Chondrocyte (in vitro differentiated cells): ENCODE measurements at regions not wholly inside any gene's neighbourhood (a gene's known extent, or its start where the extent isn't known, plus 50 kb on each side); places are given as distances from the start of the nearest gene placed in this dataset.
"Not testable (repeated sequence)": the region's sequence is repeated elsewhere in the genome, so short reads cannot be mapped to it uniquely, and the experiment has no call there.

Source experiments
- DNase-seq: peaks from one replicate; pipeline ENCODE4 v3.0.0; 2021; ENCODE audit warnings: mixed read lengths, low spot score
- H3K27ac Mint-ChIP-seq: one replicate; pipeline ENCODE4 v1.8.0; 2021; ENCODE audit warnings: mild to moderate bottlenecking, moderate library complexity, mixed read lengths; ENCODE audit not compliant: unreplicated experiment
- H3K27me3 Mint-ChIP-seq: 2 replicates; pipeline ENCODE4 v1.8.0; 2021; ENCODE audit warnings: low read depth, mixed read lengths
- H3K36me3 Mint-ChIP-seq: 2 replicates; pipeline ENCODE4 v1.8.0; 2021; ENCODE audit warnings: low read depth, mixed read lengths
- H3K4me1 Mint-ChIP-seq: 2 replicates; pipeline ENCODE4 v1.8.0; 2021; ENCODE audit warnings: low read depth, mild to moderate bottlenecking, mixed read lengths
- H3K4me3 Mint-ChIP-seq: one replicate; pipeline ENCODE4 v1.8.0; 2021; ENCODE audit warnings: mild to moderate bottlenecking, moderate library complexity, mixed read lengths; ENCODE audit not compliant: unreplicated experiment
- H3K9me3 Mint-ChIP-seq: 2 replicates; pipeline ENCODE4 v1.8.0; 2021; ENCODE audit warnings: low read depth, mixed read lengths
- TF ChIP-seq, protein P1 (sequence below): fragments of 200-600 bp; sonication (generic); IDR thresholded peaks from 2 replicates; pipeline ENCODE4 v1.5.0; 2021; ENCODE audit warnings: antibody characterized with exemption, mild to moderate bottlenecking, moderate library complexity

GRCh38 chr3:160053048-160053391, 64.4 kb downstream of the IL12A start:
- DNase-seq, result no peak
- H3K4me1 Mint-ChIP-seq, result peaks cover 16% of the 10 kb centered on the region
- TF ChIP-seq, protein P1, sequence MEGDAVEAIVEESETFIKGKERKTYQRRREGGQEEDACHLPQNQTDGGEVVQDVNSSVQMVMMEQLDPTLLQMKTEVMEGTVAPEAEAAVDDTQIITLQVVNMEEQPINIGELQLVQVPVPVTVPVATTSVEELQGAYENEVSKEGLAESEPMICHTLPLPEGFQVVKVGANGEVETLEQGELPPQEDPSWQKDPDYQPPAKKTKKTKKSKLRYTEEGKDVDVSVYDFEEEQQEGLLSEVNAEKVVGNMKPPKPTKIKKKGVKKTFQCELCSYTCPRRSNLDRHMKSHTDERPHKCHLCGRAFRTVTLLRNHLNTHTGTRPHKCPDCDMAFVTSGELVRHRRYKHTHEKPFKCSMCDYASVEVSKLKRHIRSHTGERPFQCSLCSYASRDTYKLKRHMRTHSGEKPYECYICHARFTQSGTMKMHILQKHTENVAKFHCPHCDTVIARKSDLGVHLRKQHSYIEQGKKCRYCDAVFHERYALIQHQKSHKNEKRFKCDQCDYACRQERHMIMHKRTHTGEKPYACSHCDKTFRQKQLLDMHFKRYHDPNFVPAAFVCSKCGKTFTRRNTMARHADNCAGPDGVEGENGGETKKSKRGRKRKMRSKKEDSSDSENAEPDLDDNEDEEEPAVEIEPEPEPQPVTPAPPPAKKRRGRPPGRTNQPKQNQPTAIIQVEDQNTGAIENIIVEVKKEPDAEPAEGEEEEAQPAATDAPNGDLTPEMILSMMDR, result no peak
- no peak overlapping the region for H3K27ac Mint-ChIP-seq
- H3K9me3 Mint-ChIP-seq, result no peaks in the 10 kb centered on the region
- H3K4me3 Mint-ChIP-seq, result no peak overlapping the region
- H3K27me3 Mint-ChIP-seq, result no peaks in the 10 kb centered on the region
- no peaks in the 10 kb centered on the region for H3K36me3 Mint-ChIP-seq

DNA sequence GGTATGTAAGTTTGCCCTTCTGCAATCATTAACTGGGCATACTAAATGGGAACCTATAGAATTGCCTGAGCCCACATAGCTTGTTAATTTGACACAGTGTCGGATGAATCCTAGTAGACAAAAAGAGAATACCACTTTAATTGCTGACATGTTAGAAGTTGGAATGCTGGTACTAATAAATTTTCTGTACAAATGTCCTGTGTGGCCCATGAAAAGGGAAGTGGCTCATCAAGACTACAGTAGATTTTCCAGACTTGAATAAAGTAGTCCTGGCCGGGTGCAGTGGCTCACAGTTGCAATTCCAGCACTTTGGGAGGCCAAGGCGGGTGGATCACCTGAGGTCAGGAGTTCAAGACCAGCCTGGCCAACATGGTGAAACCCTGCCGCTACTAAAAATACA, 66.2 kb downstream of the IL12A start:
- not testable (repeated sequence) for H3K9me3 Mint-ChIP-seq, H3K27ac Mint-ChIP-seq, H3K4me3 Mint-ChIP-seq, DNase-seq, H3K27me3 Mint-ChIP-seq, H3K36me3 Mint-ChIP-seq, H3K4me1 Mint-ChIP-seq

GRCh38 chr3:160055659-160056058, 67.0 kb downstream of the IL12A start:
- no peak for DNase-seq
- H3K27me3 Mint-ChIP-seq, result no peaks in the 10 kb centered on the region
- no peak overlapping the region for H3K4me3 Mint-ChIP-seq
- TF ChIP-seq, protein P1, result no peak
- peaks cover 8% of the 10 kb centered on the region for H3K4me1 Mint-ChIP-seq
- H3K27ac Mint-ChIP-seq, result no peak overlapping the region
- H3K36me3 Mint-ChIP-seq, result no peaks in the 10 kb centered on the region
- no peaks in the 10 kb centered on the region for H3K9me3 Mint-ChIP-seq

DNA sequence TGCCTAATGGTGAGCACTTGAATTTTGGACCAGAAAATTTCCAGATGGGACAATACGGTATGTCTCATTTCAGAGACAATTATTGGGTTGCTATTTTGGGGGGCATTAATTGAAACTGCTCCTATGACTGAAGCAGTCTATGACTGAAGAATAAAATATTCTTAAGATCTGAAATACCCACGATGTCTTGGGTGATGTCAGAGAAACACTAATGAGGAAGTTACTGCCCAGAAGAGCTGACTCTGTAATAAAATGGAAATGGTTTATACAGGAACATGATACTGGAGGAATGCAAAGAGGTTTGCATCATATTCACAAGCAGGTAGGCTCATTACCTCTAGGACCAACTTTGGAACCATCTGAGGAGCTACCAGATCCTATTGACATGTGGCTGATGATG, 68.7 kb downstream of the IL12A start:
- no peaks in the 10 kb centered on the region for H3K27me3 Mint-ChIP-seq
- no peak overlapping the region for H3K27ac Mint-ChIP-seq
- peaks cover 8% of the 10 kb centered on the region for H3K4me1 Mint-ChIP-seq
- H3K4me3 Mint-ChIP-seq, result no peak overlapping the region
- DNase-seq, result no peak
- H3K9me3 Mint-ChIP-seq, result peaks cover 3% of the 10 kb centered on the region
- H3K36me3 Mint-ChIP-seq, result no peaks in the 10 kb centered on the region
- TF ChIP-seq, protein P1, result no peak

GRCh38 chr3:160060409-160061027, 71.9 kb downstream of the IL12A start:
- no peaks in the 10 kb centered on the region for H3K36me3 Mint-ChIP-seq
- no peak overlapping the region for H3K4me3 Mint-ChIP-seq
- TF ChIP-seq, protein P1, result no peak
- H3K4me1 Mint-ChIP-seq, result no peaks in the 10 kb centered on the region
- peaks cover 3% of the 10 kb centered on the region for H3K9me3 Mint-ChIP-seq
- no peaks in the 10 kb centered on the region for H3K27me3 Mint-ChIP-seq
- DNase-seq, result no peak
- H3K27ac Mint-ChIP-seq, result no peak overlapping the region

DNA sequence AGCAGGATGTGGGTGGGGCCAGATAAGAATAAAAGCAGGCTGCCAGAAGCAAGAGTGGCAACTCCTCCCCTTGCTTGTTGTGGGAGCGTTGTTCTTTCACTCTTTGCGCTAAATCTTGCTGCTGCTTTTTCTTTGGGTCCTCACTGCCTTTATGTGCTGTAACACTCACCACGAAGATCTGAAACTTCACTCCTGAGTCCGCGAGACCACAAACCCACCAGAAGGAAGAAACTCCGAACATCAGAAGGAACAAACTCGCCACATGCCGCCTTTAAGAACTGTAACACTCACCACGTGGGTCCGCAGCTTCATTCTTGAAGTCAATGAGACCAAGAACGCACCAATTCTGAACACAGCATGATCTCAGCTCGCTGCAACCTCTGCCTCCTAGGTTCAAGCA, 72.9 kb downstream of the IL12A start:
- Mint-ChIP-seq H3K4me3 (no peak overlapping the region), H3K4me1 (no peaks in the 10 kb centered on the region), H3K9me3 (peaks cover 3% of the 10 kb centered on the region), H3K27ac (no peak overlapping the region), H3K36me3 (no peaks in the 10 kb centered on the region), H3K27me3 (no peaks in the 10 kb centered on the region)
- no peak for DNase-seq
- TF ChIP-seq, protein P1, result no peak
